HG02852 (cell line): ENCODE measurements at regions not wholly inside any gene's neighbourhood (a gene's known extent, or its start where the extent isn't known, plus 50 kb on each side); places are given as distances from the start of the nearest gene placed in this dataset.
"Not testable (repeated sequence)": the region's sequence is repeated elsewhere in the genome, so short reads cannot be mapped to it uniquely, and the experiment has no call there.

Source experiments
- ATAC-seq: cut with Tn5 transposase; IDR thresholded peaks from one replicate; pipeline ENCODE4 v1.9.1; 2021; ENCODE audit warnings: mild to moderate bottlenecking, moderate library complexity; ENCODE audit not compliant: unreplicated experiment

GRCh38 chr4:57199267-57199666, 89.1 kb upstream of the IGFBP7 start:
- no peak for ATAC-seq

DNA sequence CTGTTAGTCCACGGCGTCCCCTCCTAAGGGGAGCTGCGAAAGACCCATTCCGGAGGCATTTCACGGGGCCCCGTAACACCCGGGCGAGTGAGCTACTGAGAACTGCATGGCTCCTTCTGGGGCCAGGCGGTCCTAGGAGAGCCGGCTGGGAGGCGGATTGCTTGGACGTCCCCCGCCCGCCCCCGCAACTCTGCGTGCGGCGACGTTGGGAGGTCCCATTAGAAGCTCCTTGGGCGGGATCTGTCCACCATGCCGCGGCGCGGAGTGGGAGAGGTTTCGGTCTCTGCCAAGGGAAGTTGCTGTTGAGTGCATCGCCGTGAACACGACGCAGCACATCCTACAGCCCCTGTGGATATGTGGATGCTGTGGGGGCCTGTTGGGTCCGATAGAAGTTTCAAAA, 85.4 kb upstream of the IGFBP7 start:
- ATAC-seq: no peak

- ATAC-seq: no peak
Observed at GRCh38 chr4:57194068-57194611, 84.0 kb upstream of the IGFBP7 start.

DNA sequence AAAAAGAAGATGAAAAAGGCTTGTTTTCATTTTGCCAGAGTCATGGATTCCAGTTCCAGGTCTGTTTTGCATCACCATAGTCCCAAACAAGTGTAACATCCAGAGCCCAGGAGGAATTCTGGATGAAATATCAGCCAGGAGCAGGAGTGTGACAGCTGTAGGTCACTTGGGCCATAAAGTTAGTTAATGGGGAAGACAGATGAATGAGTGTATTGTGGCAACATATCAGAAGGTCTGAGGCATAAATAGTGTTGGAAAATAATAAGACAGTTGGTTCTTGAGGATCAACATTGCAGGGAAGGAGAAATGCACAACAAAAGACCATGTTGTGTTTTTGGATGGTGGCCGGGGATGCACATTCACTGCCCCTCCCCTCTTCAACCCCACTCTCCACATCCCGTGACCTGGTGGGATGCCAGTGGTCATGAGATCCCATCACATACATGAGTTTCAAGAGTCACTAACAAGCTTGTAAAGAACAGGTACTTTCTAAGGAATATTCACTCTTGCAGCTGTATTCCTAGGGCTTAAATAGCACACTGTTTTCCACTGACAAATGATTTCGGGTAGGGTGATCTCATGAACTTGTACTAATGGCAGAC, 83.1 kb upstream of the IGFBP7 start:
- no peak for ATAC-seq

- ATAC-seq: no peak
Observed at GRCh38 chr4:57191523-57192034, 81.4 kb upstream of the IGFBP7 start.

- ATAC-seq: peak; percentile 69
Observed at GRCh38 chr4:57190601-57191481, 80.7 kb upstream of the IGFBP7 start.

GRCh38 chr4:57187246-57187645, 77.1 kb upstream of the IGFBP7 start:
- no peak for ATAC-seq

GRCh38 chr4:57184378-57185029, 74.3 kb upstream of the IGFBP7 start:
- ATAC-seq: no peak

GRCh38 chr4:57182132-57182874, 72.1 kb upstream of the IGFBP7 start:
- ATAC-seq: no peak

- ATAC-seq: not testable (repeated sequence)
Observed at GRCh38 chr4:57173136-57173535, 63.0 kb upstream of the IGFBP7 start.

GRCh38 chr4:57172065-57172464, 61.9 kb upstream of the IGFBP7 start:
- no peak for ATAC-seq

DNA sequence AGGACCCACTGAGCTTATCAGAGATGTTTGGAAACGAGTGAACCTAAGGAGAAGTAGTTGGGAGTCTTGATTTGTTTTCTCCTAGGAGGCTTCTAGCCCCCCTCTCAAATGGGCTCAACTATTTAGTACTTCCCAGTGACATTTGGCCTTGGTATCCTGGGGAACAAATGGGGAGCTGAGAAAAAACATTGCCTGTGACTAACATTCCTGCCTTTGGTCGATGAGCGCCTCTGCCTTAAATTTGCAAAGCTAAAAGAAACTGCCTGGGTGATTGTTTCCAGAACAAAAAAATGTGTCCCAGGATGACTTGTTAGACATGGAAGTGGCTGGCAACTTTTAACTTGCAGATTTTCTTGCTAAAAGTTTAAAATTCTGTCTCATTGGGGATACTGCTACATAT, 58.8 kb upstream of the IGFBP7 start:
- no peak for ATAC-seq

DNA sequence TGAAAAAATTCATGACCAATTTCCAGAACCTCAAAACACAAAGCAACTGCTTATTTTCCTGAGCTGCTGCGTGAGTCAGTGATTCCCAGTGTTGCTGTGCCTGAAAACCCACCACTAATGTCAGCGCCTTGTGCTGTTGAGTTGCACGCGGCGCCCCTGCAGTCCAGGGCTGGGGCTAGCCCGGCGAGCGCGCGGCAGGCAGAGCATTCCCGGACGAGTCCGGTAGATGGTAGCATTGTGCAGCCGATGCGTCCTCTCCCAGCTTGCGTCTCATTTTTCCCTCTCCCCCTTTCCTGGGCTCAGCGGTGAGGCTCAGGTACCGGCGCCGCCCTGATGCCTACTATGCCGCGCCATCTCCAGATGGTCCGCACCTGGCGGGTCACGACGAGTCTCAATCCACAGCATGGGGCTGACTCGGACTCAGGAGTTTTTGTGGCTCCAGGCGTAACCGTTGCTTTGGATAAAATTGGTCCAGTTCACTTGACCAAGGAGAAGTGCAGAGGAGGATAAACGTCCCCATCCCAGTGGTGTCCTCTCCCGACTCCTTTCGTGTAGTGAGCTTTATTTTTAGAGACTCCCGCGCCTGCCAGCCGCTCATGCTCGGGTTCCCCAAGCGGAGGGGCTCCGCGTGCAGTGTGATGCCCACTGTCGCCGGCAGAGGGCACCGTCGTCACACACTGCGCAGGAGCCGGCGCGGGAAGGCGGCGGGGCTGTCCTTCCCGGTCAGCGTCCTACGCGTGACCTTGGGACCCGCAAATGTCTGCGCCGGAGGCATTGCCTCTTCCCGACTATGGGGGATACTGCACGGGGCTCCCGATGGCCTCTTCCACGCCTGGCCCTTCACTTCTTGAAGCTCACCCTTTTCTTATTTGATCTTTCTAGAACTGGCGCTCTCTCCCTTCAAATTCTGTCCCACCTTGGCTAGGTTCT, 53.6 kb upstream of the IGFBP7 start:
- ATAC-seq: peak; percentile 98

DNA sequence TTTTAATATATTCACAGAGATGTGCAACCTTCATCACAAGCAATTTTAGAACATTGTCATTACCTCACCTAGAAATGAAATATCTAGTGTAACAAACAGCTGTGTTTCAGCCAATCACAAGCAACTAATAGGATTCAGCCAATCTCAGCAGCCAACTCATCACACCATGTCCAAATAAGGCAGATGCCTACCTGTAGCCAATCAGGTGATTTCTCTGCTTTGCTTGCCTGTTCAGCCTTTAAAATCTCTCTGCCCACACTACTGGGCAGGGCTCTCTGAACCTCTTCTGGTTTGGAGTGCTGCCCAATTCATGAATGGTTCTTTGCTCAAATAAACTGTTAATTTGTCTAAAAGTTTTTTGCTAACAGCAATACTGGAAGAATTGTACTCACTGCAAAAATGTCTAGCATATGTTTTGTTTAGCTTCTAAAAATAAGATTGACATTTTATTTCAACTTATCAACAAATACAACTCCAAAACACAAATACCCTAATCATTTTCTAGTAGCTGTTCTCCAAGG, 52.4 kb upstream of the IGFBP7 start:
- ATAC-seq: no peak
